Endothelial cell of umbilical vein (primary cell): ENCODE measurements at regions not wholly inside any gene's neighbourhood (a gene's known extent, or its start where the extent isn't known, plus 50 kb on each side); places are given as distances from the start of the nearest gene placed in this dataset.

Experiments used
- BruUV-seq: library from RNA; stranded (reverse); fragments of 400-500 nt; replicated peaks from 2 replicates; lab custom pipeline; 2021; lab: Mats Ljungman, UMichigan
- CTCF ChIA-PET: fragments of 300-600, 350-600 bp; sonication (Branson Sonifier 250); formaldehyde crosslinking; loops from one replicate; lab custom pipeline; 2021; ENCODE audit warnings: antibody characterized with exemption, inconsistent platforms; lab: Charles Lee
- POLR2A ChIA-PET: fragments of 300-600, 350-600 bp; sonication (Branson Sonifier 250); formaldehyde crosslinking; loops from one replicate; lab custom pipeline; 2021; ENCODE audit warnings: antibody characterized with exemption, inconsistent platforms; lab: Charles Lee
- DNase-seq: peaks from one replicate; pipeline ENCODE4 v3.0.0-alpha.2; 2011; ENCODE audit warnings: low read depth, low spot score
- FAIRE-seq: peaks from 2 replicates; lab custom pipeline; 2011; peaks lifted over from hg19 to GRCh38; lab: Jason Lieb, UNC
- H2AFZ ChIP-seq: 2 replicates; pipeline ENCODE4 v1.6.0; 2012; ENCODE audit warnings: low read depth, low read length, control low read depth, inconsistent platforms
- H3K27ac ChIP-seq: 2 replicates; pipeline ENCODE4 v1.5.1; 2011; ENCODE audit warnings: low read depth, mild to moderate bottlenecking, control low read depth, low read length, moderate library complexity; ENCODE audit not compliant: insufficient read depth
- H3K27me3 ChIP-seq, 2 experiments: 2 replicates each; pipeline versions ENCODE4 v1.6.0 to v1.6.1; 2011; ENCODE audit warnings: low read length in 2 of 2, mixed read lengths in 1 of 2; ENCODE audit not compliant: control insufficient read depth in 2 of 2, insufficient read depth in 2 of 2
- H3K36me3 ChIP-seq, 2 experiments: 2 replicates in 1 of 2; 3 replicates in 1 of 2; pipeline ENCODE4 v1.5.1; 2011; ENCODE audit warnings: low read length in 2 of 2, mild to moderate bottlenecking in 1 of 2, moderate library complexity in 1 of 2; ENCODE audit not compliant: control insufficient read depth in 2 of 2, insufficient read depth in 2 of 2; ENCODE audit errors: extremely low read depth in 1 of 2
- H3K4me1 ChIP-seq: 3 replicates; pipeline ENCODE4 v1.5.1; 2011; ENCODE audit warnings: mild to moderate bottlenecking, low read length; ENCODE audit not compliant: control insufficient read depth, insufficient read depth; ENCODE audit errors: extremely low read depth
- H3K4me2 ChIP-seq: 2 replicates; pipeline ENCODE4 v1.6.1; 2011; ENCODE audit warnings: low read length, control low read depth, mixed read lengths; ENCODE audit not compliant: insufficient read depth
- H3K4me3 ChIP-seq, 3 experiments: fragments of 200-600 bp in 1 of 3; sonication (generic), shearing (Covaris generic) in 1 of 3; replicated peaks in 1 of 3; 2 replicates each; pipeline ENCODE4 v1.5.1; 2011 to 2016; ENCODE audit warnings: control low read depth in 3 of 3, low read length in 3 of 3, mild to moderate bottlenecking in 2 of 3, inconsistent platforms in 1 of 3, low read depth in 1 of 3, moderate library complexity in 1 of 3; ENCODE audit not compliant: insufficient read depth in 1 of 3
- H3K79me2 ChIP-seq: 2 replicates; pipeline ENCODE4 v1.6.0; 2012; ENCODE audit warnings: low read length, inconsistent platforms; ENCODE audit not compliant: control insufficient read depth, insufficient read depth
- H3K9ac ChIP-seq: replicated peaks from 2 replicates; pipeline ENCODE3; 2011; ENCODE audit warnings: low read length, control low read depth; ENCODE audit not compliant: insufficient read depth; ENCODE audit errors: extremely low read depth
- H3K9me1 ChIP-seq: replicated peaks from 3 replicates; pipeline ENCODE4 v1.6.0; 2011; ENCODE audit warnings: mild to moderate bottlenecking, low read length; ENCODE audit not compliant: control insufficient read depth, insufficient read depth; ENCODE audit errors: extremely low read depth
- H3K9me3 ChIP-seq: replicated peaks from 2 replicates; pipeline ENCODE4 v1.5.1; 2012; ENCODE audit warnings: low read length, inconsistent platforms; ENCODE audit not compliant: control insufficient read depth, insufficient read depth
- H4K20me1 ChIP-seq: replicated peaks from 2 replicates; pipeline ENCODE3; 2011; ENCODE audit warnings: mild to moderate bottlenecking, low read length; ENCODE audit not compliant: control insufficient read depth, insufficient read depth; ENCODE audit errors: extremely low read depth
- CTCF ChIP-seq, 2 donors: IDR thresholded peaks; 1 replicate in 1 of 2; 2 replicates in 1 of 2; pipeline ENCODE4 v1.5.1; 2011; ENCODE audit warnings: low read length in 2 of 2, mild to moderate bottlenecking in 2 of 2, moderate library complexity in 2 of 2, control low read depth in 1 of 2, inconsistent platforms in 1 of 2, low read depth in 1 of 2; ENCODE audit not compliant: insufficient read depth in 1 of 2; ENCODE audit errors: extremely low read depth in 1 of 2
- EZH2 ChIP-seq: IDR thresholded peaks from 2 replicates; pipeline ENCODE4 v1.6.1; 2012; ENCODE audit warnings: borderline replicate concordance, low read depth, mild to moderate bottlenecking, moderate library complexity, low read length, inconsistent platforms; ENCODE audit not compliant: severe bottlenecking
- FOS ChIP-seq: IDR thresholded peaks from 2 replicates; pipeline ENCODE4 v1.6.1; 2011; ENCODE audit warnings: mild to moderate bottlenecking, low read length, moderate library complexity, borderline replicate concordance; ENCODE audit not compliant: insufficient read depth
- GATA2 ChIP-seq: IDR thresholded peaks from 2 replicates; pipeline ENCODE4 v1.7.0; 2011; ENCODE audit warnings: low read depth, mild to moderate bottlenecking, moderate library complexity, mixed read lengths, low read length; ENCODE audit not compliant: insufficient read length, insufficient read depth
- JUN ChIP-seq: IDR thresholded peaks from 2 replicates; pipeline ENCODE4 v1.6.1; 2011; ENCODE audit warnings: borderline replicate concordance, low read depth; ENCODE audit not compliant: insufficient read length, insufficient read depth
- MAX ChIP-seq: IDR thresholded peaks from 2 replicates; pipeline ENCODE4 v1.6.1; 2011; ENCODE audit not compliant: insufficient read depth, insufficient read length
- MYC ChIP-seq: IDR thresholded peaks from one replicate; pipeline ENCODE4 v1.6.1; 2011; ENCODE audit warnings: mild to moderate bottlenecking, low read depth, low read length
- POLR2A ChIP-seq: IDR thresholded peaks from 2 replicates; pipeline ENCODE4 v1.6.1; 2012; ENCODE audit warnings: low read depth, mild to moderate bottlenecking, control low read depth, low read length
- POLR2AphosphoS5 ChIP-seq: IDR thresholded peaks from 2 replicates; pipeline ENCODE4 v1.6.1; 2012; ENCODE audit warnings: low read depth, mild to moderate bottlenecking, control low read depth, low read length, moderate library complexity; ENCODE audit not compliant: insufficient read depth
- dilution Hi-C: fragments of 300-500 bp; cut with MboI; formaldehyde crosslinking; loops from one replicate; pipeline ENCODE4 v1.15.0; 2019; ENCODE audit warnings: low sequenced_read_pairs; ENCODE audit not compliant: extremely low pct_ligation_motif_present
- intact Hi-C: fragments of 100-400 bp; cut with micrococcal nuclease; formaldehyde crosslinking; loops from one replicate; pipeline ENCODE4 v1.10.0; 2022

GRCh38 chr2:236703373-236703709 lies 133.7 kb downstream of the ACKR3 start:
- H3K9me3 ChIP-seq = no peaks in the 10 kb centered on the region
- no peak overlapping the region for H3K4me2 ChIP-seq
- POLR2A ChIA-PET = no interaction called here
- H3K9ac ChIP-seq = no peak overlapping the region
- no peaks in the 10 kb centered on the region for H4K20me1 ChIP-seq
- H3K9me1 ChIP-seq = no peaks in the 10 kb centered on the region
- intact Hi-C loops (no loop called here), dilution Hi-C loops (no loop called here)
- no peaks in the 10 kb centered on the region for H3K27me3 ChIP-seq
- no peak overlapping the region for H2AFZ ChIP-seq
- H3K79me2 ChIP-seq = no peaks in the 10 kb centered on the region
- DNase-seq (no peak), FAIRE-seq (no peak)
- no peak for TF ChIP-seq JUN
- no peak for TF ChIP-seq POLR2A
- TF ChIP-seq GATA2 = no peak
- no peak for TF ChIP-seq CTCF (IDR thresholded peaks at IDR 0.05; ENCODE audit: extremely low read depth in 1 of 2, insufficient read depth in 1 of 2, low read depth in 1 of 2, low read length in 2 of 2)
- CTCF ChIA-PET = no interaction called here
- H3K27ac ChIP-seq = no peak overlapping the region
- H3K4me1 ChIP-seq = no peaks in the 10 kb centered on the region
- H3K36me3 ChIP-seq = no peaks in the 10 kb centered on the region
- H3K4me3 ChIP-seq = no peak overlapping the region
- no TSS peak for BruUV-seq

GRCh38 chr2:236703906-236704305 lies 134.3 kb downstream of the ACKR3 start:
- dilution Hi-C loops (no loop called here), intact Hi-C loops (no loop called here)
- no peak overlapping the region for H2AFZ ChIP-seq
- POLR2A ChIA-PET = no interaction called here
- H3K9me1 ChIP-seq = no peaks in the 10 kb centered on the region
- H3K79me2 ChIP-seq = no peaks in the 10 kb centered on the region
- H3K4me1 ChIP-seq = no peaks in the 10 kb centered on the region
- FAIRE-seq (no peak), DNase-seq (no peak)
- no peak overlapping the region for H3K27ac ChIP-seq
- CTCF ChIA-PET = no interaction called here
- H3K9ac ChIP-seq = no peak overlapping the region
- no peaks in the 10 kb centered on the region for H3K27me3 ChIP-seq
- BruUV-seq = no TSS peak
- H3K4me3 ChIP-seq = no peak overlapping the region
- no peaks in the 10 kb centered on the region for H4K20me1 ChIP-seq
- H3K9me3 ChIP-seq = no peaks in the 10 kb centered on the region
- TF ChIP-seq CTCF (IDR thresholded peaks at IDR 0.05; ENCODE audit: extremely low read depth in 1 of 2, insufficient read depth in 1 of 2, low read depth in 1 of 2, low read length in 2 of 2) (no peak), MYC (no peak), MAX (no peak), EZH2 (no peak), POLR2AphosphoS5 (no peak), JUN (no peak), POLR2A (no peak), GATA2 (no peak), FOS (no peak)
- H3K36me3 ChIP-seq = no peaks in the 10 kb centered on the region
- no peak overlapping the region for H3K4me2 ChIP-seq
